Thymus (tissue), 11 donors: ENCODE measurements at regions not wholly inside any gene's neighbourhood (a gene's known extent, or its start where the extent isn't known, plus 50 kb on each side); places are given as distances from the start of the nearest gene placed in this dataset.

ENCODE experiments used
- DNase-seq, 9 donors: peaks; one replicate each; pipeline ENCODE4 v3.0.0-alpha.2; 2013; ENCODE audit warnings: low spot score in 9 of 9, low read depth in 6 of 9, missing footprints in 1 of 9
- H3K27ac ChIP-seq, 2 donors: one replicate each; pipeline ENCODE4 v1.5.1; 2013; ENCODE audit warnings: control low read depth in 1 of 2, low read depth in 1 of 2, low read length in 1 of 2, mild to moderate bottlenecking in 1 of 2, moderate library complexity in 1 of 2
- H3K27me3 ChIP-seq, 2 donors: one replicate each; pipeline ENCODE4 v1.5.1; 2013; ENCODE audit warnings: low read length in 1 of 2; ENCODE audit not compliant: control insufficient read depth in 2 of 2, insufficient read depth in 1 of 2
- H3K36me3 ChIP-seq, 2 donors: one replicate each; pipeline ENCODE4 v1.5.1; 2013; ENCODE audit warnings: low read length in 1 of 2, mild to moderate bottlenecking in 1 of 2, moderate library complexity in 1 of 2; ENCODE audit not compliant: control insufficient read depth in 2 of 2, insufficient read depth in 2 of 2
- H3K4me1 ChIP-seq, 2 donors: one replicate each; pipeline ENCODE4 v1.5.1; 2013; ENCODE audit warnings: low read length in 2 of 2; ENCODE audit not compliant: control insufficient read depth in 2 of 2, insufficient read depth in 2 of 2
- H3K4me3 ChIP-seq, 2 donors: one replicate each; pipeline ENCODE4 v1.5.1; 2013; ENCODE audit warnings: low read length in 2 of 2, control low read depth in 1 of 2, mild to moderate bottlenecking in 1 of 2
- H3K9me3 ChIP-seq, 2 donors: one replicate each; pipeline ENCODE4 v1.5.1; 2013; ENCODE audit warnings: low read length in 1 of 2, mild to moderate bottlenecking in 1 of 2; ENCODE audit not compliant: control insufficient read depth in 2 of 2, insufficient read depth in 1 of 2
- WGBS: extraction: QIAGEN DNeasy Blood & Tissue Kit; methylation state at CpG from one replicate; pipeline ENCODE4 v1.1.7; 2013; 5-methylcytosine and 5-hydroxymethylcytosine counted together
- donor health status: healthy.

- no peak overlapping the region for H3K4me3 ChIP-seq
- H3K4me1 ChIP-seq, result peaks cover 0 to 9% of the 10 kb centered on the region in 2 donors
- 86% methylated on average over 9 of the region's 9 CpGs for WGBS
- no peaks in the 10 kb centered on the region for H3K9me3 ChIP-seq
- H3K27ac ChIP-seq, result peak overlapping the region; percentile 3 to 57
- DNase-seq, result peak in 1 of 9 donors; percentile 20
- no peaks in the 10 kb centered on the region for H3K36me3 ChIP-seq
- H3K27me3 ChIP-seq, result no peaks in the 10 kb centered on the region
These were observed 269.4 kb downstream of the LOXHD1 start for GRCh38 chr18:46387441-46388131.

- peaks cover 0 to 9% of the 10 kb centered on the region in 2 donors for H3K4me1 ChIP-seq
- DNase-seq, result no peak
- 69% methylated on average over 6 of the region's 6 CpGs for WGBS
- no peaks in the 10 kb centered on the region for H3K36me3 ChIP-seq
- no peaks in the 10 kb centered on the region for H3K9me3 ChIP-seq
- H3K27me3 ChIP-seq, result no peaks in the 10 kb centered on the region
- H3K27ac ChIP-seq, result peak overlapping the region in 1 of 2 donors; percentile 57
- H3K4me3 ChIP-seq, result no peak overlapping the region
These were observed 268.7 kb downstream of the LOXHD1 start for GRCh38 chr18:46388286-46388685.

- WGBS, result over 99% methylated on average over 9 of the region's 9 CpGs
- Histone ChIP-seq H3K9me3 (no peaks in the 10 kb centered on the region), H3K27ac (no peak overlapping the region), H3K4me1 (peaks cover 0 to 1% of the 10 kb centered on the region in 2 donors), H3K36me3 (no peaks in the 10 kb centered on the region), H3K27me3 (no peaks in the 10 kb centered on the region), H3K4me3 (no peak overlapping the region)
- DNase-seq, result no peak
These were observed 264.4 kb downstream of the LOXHD1 start for GRCh38 chr18:46392576-46392975.

GRCh38 chr18:46393230-46393629 is 263.8 kb downstream of the LOXHD1 start:
- no peak for DNase-seq
- no peaks in the 10 kb centered on the region for H3K36me3 ChIP-seq
- no peaks in the 10 kb centered on the region for H3K27me3 ChIP-seq
- H3K9me3 ChIP-seq, result no peaks in the 10 kb centered on the region
- WGBS, result 96% methylated on average over 8 of the region's 8 CpGs
- H3K4me1 ChIP-seq, result no peaks in the 10 kb centered on the region
- H3K4me3 ChIP-seq, result no peak overlapping the region
- no peak overlapping the region for H3K27ac ChIP-seq

- no peaks in the 10 kb centered on the region for H3K9me3 ChIP-seq
- no peak overlapping the region for H3K4me3 ChIP-seq
- no peak overlapping the region for H3K27ac ChIP-seq
- H3K4me1 ChIP-seq, result no peaks in the 10 kb centered on the region
- no peaks in the 10 kb centered on the region for H3K36me3 ChIP-seq
- WGBS, result 68% methylated on average over 6 of the region's 6 CpGs
- H3K27me3 ChIP-seq, result no peaks in the 10 kb centered on the region
- DNase-seq, result no peak
These were observed 263.1 kb downstream of the LOXHD1 start for GRCh38 chr18:46393961-46394360.

- Histone ChIP-seq H3K27ac (no peak overlapping the region), H3K4me1 (peaks cover 0 to 8% of the 10 kb centered on the region in 2 donors), H3K27me3 (no peaks in the 10 kb centered on the region), H3K4me3 (no peak overlapping the region), H3K9me3 (no peaks in the 10 kb centered on the region), H3K36me3 (no peaks in the 10 kb centered on the region)
- WGBS, result 99% methylated on average over 4 of the region's 4 CpGs
- DNase-seq, result no peak
These were observed 261.2 kb downstream of the LOXHD1 start for GRCh38 chr18:46395795-46396194.

GRCh38 chr18:46397174-46397573 is 259.8 kb downstream of the LOXHD1 start:
- H3K27ac ChIP-seq, result no peak overlapping the region
- no peaks in the 10 kb centered on the region for H3K27me3 ChIP-seq
- DNase-seq, result no peak

GRCh38 chr18:46398005-46398404 is 259.0 kb downstream of the LOXHD1 start:
- H3K4me1 ChIP-seq, result peaks cover 0 to 12% of the 10 kb centered on the region in 2 donors
- WGBS, result 58% methylated on average over 7 of the region's 7 CpGs
- H3K36me3 ChIP-seq, result no peaks in the 10 kb centered on the region
- no peak for DNase-seq
- no peak overlapping the region for H3K27ac ChIP-seq
- no peak overlapping the region for H3K4me3 ChIP-seq
- H3K9me3 ChIP-seq, result no peaks in the 10 kb centered on the region
- no peaks in the 10 kb centered on the region for H3K27me3 ChIP-seq

More at GRCh38 chr18:46397174-46397573, 259.8 kb downstream of the LOXHD1 start:
- no peaks in the 10 kb centered on the region for H3K36me3 ChIP-seq
- no peak overlapping the region for H3K4me3 ChIP-seq
- peaks cover 0 to 12% of the 10 kb centered on the region in 2 donors for H3K4me1 ChIP-seq
- no peaks in the 10 kb centered on the region for H3K9me3 ChIP-seq

- Histone ChIP-seq H3K4me1 (peaks cover 0 to 12% of the 10 kb centered on the region in 2 donors), H3K27ac (no peak overlapping the region), H3K4me3 (no peak overlapping the region), H3K9me3 (no peaks in the 10 kb centered on the region), H3K27me3 (no peaks in the 10 kb centered on the region), H3K36me3 (no peaks in the 10 kb centered on the region)
- WGBS, result 95% methylated on average over 9 of the region's 9 CpGs
- DNase-seq, result no peak
These were observed 258.4 kb downstream of the LOXHD1 start for GRCh38 chr18:46398625-46399024.
